Stimulated activated CD4-positive, alpha-beta T cell treated with anti-CD3 and anti-CD28 coated beads, Interleukin-2, amount 100 ng/mL, for 4 hours (primary cell): ENCODE measurements at regions not wholly inside any gene's neighbourhood (a gene's known extent, or its start where the extent isn't known, plus 50 kb on each side); places are given as distances from the start of the nearest gene placed in this dataset.

Source experiments
- DNase-seq: peaks from one replicate; pipeline ENCODE4 v3.0.0-alpha.2; 2020; ENCODE audit warnings: low read depth

DNA sequence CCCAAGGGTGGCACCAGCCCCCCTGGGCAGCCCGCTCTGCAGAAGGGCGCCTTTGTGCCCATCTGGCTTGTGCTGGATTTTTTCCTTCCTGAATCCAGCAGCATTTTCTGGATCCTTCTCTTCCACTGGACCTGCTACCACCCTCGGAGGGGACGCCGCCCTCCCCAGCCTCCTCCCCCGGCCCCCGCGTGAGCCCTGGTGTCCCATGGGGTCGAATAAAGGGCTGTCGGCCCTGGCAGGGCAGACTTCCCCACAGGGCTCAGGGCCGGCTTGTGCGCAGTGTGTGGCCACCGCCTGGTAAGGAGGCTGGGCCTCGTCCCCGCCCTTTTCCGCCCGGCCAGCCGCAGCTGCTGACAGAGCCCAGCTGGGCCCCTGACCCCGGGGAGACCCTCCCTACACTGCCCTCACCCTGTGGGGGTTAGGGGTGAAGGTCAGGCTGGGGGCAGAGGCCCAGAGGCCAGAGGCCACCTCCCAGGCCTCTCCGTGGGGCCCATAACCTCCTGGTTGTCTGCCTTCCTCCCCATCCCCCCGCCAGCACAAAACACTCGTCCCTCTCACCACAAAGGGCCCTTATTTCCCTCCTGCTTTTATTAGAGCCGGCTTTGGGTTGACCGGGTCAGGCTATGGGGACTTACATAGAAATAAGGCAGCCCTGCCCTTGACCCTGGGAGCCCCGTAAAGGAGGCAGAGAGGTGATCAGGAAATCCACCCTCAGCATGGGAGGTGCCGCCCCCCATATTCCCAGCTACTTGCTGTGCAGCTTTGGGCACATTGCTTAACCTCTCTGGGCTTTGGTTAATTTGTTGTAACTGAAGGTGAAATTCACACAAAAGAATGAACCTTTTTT lies 179.3 kb upstream of the CIBAR2 start:
- DNase-seq = no peak

- no peak for DNase-seq
Observed at GRCh38 chr16:85293458-85293857, 181.2 kb upstream of the CIBAR2 start.

GRCh38 chr16:85293904-85294642 lies 181.8 kb upstream of the CIBAR2 start:
- no peak for DNase-seq

DNA sequence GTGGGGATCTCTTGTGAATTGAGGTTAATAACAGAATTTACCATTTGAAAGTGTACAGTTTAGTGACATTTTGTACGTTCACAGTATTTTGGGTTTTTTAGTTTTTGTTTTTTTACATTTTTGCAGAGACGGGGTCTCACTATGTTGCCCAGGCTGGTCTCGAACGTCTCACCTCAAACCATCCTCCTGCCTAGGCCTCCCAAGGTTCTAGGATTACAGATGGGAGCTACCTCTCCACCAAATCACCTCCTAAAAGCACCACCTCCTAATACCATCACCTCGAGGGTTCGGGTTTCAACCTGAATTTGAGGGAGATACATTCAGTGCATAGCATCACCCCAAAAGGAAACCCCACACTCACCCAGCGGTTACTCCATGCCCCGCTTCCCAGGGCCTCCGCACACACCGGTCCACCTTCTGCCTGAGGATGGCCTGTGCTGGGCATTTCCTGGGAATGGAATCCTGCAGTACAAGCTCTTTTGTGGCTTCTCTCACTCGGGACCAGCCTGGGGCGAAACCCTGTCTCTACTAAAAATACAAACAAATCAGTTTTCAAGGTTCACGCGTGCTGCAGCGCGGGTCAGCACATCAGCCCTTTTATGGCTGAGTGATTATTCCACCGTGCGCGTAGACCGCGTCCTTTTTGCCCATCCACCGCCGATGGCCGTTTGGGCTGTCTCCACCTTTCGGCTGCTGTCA lies 182.7 kb upstream of the CIBAR2 start:
- DNase-seq = no peak

DNA sequence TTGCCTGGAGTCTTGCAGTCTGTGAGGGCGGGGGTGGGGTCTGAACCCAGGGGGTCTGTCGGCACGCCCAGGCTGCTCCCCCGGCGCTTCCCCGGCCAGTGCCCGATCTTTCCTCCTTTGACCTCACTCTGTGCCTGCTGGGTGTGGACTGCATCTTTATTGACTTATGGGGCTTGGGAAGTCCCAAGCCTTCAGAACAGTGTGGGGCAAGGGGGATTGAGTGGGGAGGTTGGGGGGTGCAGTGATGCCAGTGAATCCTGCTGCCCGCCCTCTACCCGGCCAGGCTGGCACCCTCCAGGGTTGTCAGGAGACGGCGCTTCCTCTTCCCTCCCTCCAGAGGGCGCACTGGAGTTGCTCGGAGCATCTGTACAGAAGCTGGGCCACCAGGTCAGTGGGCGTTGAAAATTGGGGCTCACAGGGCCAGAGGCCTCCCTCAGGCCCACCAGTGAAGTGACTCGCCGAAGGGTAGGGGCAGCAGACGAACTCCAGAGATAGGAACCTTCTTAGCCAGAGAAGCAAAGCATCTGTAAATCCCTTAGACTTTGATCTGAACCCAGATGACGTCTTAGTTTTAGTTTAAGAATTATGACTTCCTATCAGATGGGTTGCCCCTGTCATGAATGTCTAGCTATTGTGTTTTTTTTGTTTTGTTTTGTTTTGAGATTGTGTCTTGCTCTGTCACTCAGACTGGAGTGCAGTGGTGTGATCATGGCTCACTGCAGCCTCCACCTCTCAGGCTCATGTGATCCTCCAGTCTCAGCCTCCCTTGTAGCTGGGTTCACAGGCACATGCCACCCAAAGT lies 184.8 kb upstream of the CIBAR2 start:
- peak; percentile 28 for DNase-seq

GRCh38 chr16:85297881-85298280 lies 185.6 kb upstream of the CIBAR2 start:
- DNase-seq = no peak

DNA sequence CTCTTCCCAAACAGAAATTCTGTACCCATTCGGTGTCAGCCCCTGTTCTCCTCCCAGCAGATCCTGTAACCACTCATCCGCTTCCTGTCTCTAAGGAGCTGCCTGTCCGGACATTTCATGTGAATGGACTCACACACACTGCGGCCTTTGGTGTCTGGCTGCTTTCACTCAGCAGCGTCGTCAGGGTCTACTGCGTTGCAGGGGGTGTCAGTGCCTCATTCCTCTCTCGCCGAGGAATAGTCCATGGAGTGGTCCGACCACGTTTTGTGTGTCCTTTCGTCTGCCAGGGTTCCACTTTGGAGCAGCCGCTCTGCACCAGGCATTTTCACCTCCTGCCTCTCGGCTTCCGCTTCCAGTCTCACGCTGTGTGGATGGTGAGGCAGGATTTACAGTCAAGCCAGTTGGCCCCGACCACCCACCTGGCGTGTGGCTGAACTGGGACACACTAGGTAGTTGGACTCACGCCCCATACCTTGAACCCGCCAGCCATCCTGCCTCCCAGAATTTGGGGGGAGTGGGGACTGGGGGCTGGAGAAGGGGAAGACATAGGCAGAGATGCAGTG lies 188.2 kb upstream of the CIBAR2 start:
- DNase-seq = no peak

- no peak for DNase-seq
Observed at GRCh38 chr16:85301231-85301630, 189.0 kb upstream of the CIBAR2 start.

GRCh38 chr16:85302018-85302847 lies 190.0 kb upstream of the CIBAR2 start:
- DNase-seq = no peak

GRCh38 chr16:85302848-85303353 lies 190.6 kb upstream of the CIBAR2 start:
- DNase-seq = no peak

GRCh38 chr16:85303354-85303883 lies 191.1 kb upstream of the CIBAR2 start:
- peak; percentile 62 for DNase-seq

- no peak for DNase-seq
Observed at GRCh38 chr16:85304337-85304736, 192.1 kb upstream of the CIBAR2 start.

GRCh38 chr16:85306071-85306792 lies 194.0 kb upstream of the CIBAR2 start:
- DNase-seq = peak; percentile 73

GRCh38 chr16:85306793-85307551 lies 194.7 kb upstream of the CIBAR2 start:
- no peak for DNase-seq

- no peak for DNase-seq
Observed at GRCh38 chr16:85307552-85308364, 195.5 kb upstream of the CIBAR2 start.

DNA sequence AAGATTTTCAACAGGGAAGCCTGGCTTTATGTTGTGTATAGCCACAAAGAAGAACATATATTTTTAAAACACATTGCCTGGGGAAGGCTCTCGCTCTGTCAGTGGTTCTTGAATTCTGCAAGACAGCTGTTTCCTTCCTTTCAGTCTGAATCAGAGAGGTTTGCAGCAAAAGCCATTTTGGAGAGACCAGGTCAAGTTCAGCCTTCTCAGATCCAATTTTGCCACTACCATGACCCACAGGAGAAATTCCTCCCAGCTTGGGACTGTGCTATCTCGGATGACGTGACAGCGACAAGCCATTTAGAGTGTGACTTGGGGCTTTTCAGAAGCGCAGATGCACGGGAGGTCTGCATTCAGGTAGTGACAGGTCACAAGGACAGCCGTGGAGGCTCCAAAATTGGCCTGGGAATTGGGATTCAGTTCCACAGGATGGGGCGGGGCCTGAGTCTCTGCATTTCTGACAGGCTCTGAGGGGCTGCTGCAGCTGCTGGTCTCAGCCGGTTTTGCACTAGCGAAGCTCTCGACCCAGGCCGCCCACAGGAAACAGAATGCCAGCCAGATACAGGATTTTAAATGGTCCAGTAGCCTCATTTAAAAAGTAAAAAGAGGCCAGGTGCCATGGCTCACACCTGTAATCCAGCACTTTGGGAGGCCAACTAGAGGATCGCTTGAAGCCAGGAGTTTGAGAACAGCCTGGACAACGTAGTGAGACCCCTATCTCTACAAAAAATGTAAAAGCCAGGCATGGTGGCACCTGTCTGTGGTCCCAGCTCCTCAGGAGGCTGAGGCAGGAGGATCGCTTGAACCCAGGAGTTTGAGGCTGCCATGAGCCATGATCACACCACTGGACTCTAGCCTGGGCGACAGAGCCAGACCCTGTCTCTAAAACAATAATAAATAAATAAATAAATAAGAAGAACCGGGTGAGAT lies 196.6 kb upstream of the CIBAR2 start:
- DNase-seq = no peak
